SK-N-MC (cell line): ENCODE measurements at regions not wholly inside any gene's neighbourhood (a gene's known extent, or its start where the extent isn't known, plus 50 kb on each side); places are given as distances from the start of the nearest gene placed in this dataset.

Experiments used
- EZH2 ChIP-seq: fragments of 200-600 bp; sonication (generic); IDR thresholded peaks from one replicate; pipeline ENCODE4 v1.6.1; 2017; ENCODE audit warnings: antibody characterized with exemption
- FOXP2 ChIP-seq: optimal IDR thresholded peaks from 2 replicates; pipeline ENCODE3; 2011; ENCODE audit warnings: mild to moderate bottlenecking, moderate library complexity; ENCODE audit not compliant: insufficient read depth; ENCODE audit errors: extremely low read length, control extremely low read depth
- POLR2AphosphoS5 ChIP-seq: IDR thresholded peaks from 2 replicates; pipeline ENCODE4 v1.6.1; 2012; ENCODE audit warnings: mild to moderate bottlenecking, low read depth, low read length, borderline replicate concordance

- TF ChIP-seq POLR2AphosphoS5: no peak
- no peak for TF ChIP-seq EZH2
- TF ChIP-seq FOXP2: no peak
These were observed 686.7 kb downstream of the TMEM182 start for GRCh38 chr2:103448495-103448894.
